K562 (cell line): ENCODE measurements at regions not wholly inside any gene's neighbourhood (a gene's known extent, or its start where the extent isn't known, plus 50 kb on each side); places are given as distances from the start of the nearest gene placed in this dataset.

ENCODE experiments used
- ATAC-seq: fragments of 200-7000 bp; cut with Tn5 transposase; 3 replicates; pipeline ENCODE4 v1.9.1; 2020; ENCODE audit warnings: moderate library complexity
- BruUV-seq: library from RNA; stranded (reverse); fragments of 400-500 nt; replicated peaks from 2 replicates; lab custom pipeline; 2021; lab: Mats Ljungman, UMichigan
- CTCF ChIA-PET: fragments of 300-600 bp; formaldehyde crosslinking; extraction: SDS; loops from one replicate; lab custom pipeline; 2021; ENCODE audit warnings: low intra/inter-chr PET ratio; lab: Yijun Ruan, JAX
- POLR2A ChIA-PET: fragments of 300-600, 350-650 bp; sonication (Branson Sonifier 250); formaldehyde crosslinking; extraction: SDS; loops from one replicate; lab custom pipeline; 2021; ENCODE audit warnings: antibody characterized with exemption, inconsistent platforms; lab: Yijun Ruan, JAX
- DNase-seq, 4 experiments: peaks; one replicate each; pipeline versions ENCODE4 v3.0.0 to v3.0.0-alpha.2; 2011 to 2018; ENCODE audit warnings: low spot score in 3 of 4, mixed read lengths in 3 of 4; ENCODE audit errors: extremely low read depth in 1 of 4
- FAIRE-seq: peaks from 2 replicates; lab custom pipeline; 2011; peaks lifted over from hg19 to GRCh38; lab: Jason Lieb, UNC
- H2AFZ ChIP-seq: 2 replicates; pipeline ENCODE4 v1.6.0; 2011; ENCODE audit warnings: low read depth, low read length, control low read depth, inconsistent platforms
- H3K27ac ChIP-seq: fragments of 200-600 bp; 3 replicates; pipeline ENCODE4 v1.8.0; 2011; ENCODE audit warnings: low read depth, mild to moderate bottlenecking, control low read depth, inconsistent platforms, low read length, moderate library complexity, mixed read lengths; ENCODE audit errors: extremely low read depth
- H3K27me3 ChIP-seq, 2 experiments: fragments of 300-600 bp in 1 of 2; 2 replicates in 1 of 2; 3 replicates in 1 of 2; pipeline versions ENCODE4 v1.6.0 to v1.8.0; 2011; ENCODE audit warnings: inconsistent platforms in 2 of 2, low read length in 2 of 2, mild to moderate bottlenecking in 1 of 2, mixed read lengths in 1 of 2, moderate library complexity in 1 of 2; ENCODE audit not compliant: control insufficient read depth in 2 of 2, insufficient read depth in 2 of 2
- H3K36me3 ChIP-seq: fragments of 300-600 bp; 3 replicates; pipeline ENCODE4 v1.8.0; 2011; ENCODE audit warnings: mild to moderate bottlenecking, low read length, inconsistent platforms; ENCODE audit not compliant: control insufficient read depth, insufficient read depth
- H3K4me1 ChIP-seq, 2 experiments: fragments of 200-600 bp in 1 of 2; replicated peaks in 1 of 2; 2 replicates in 1 of 2; 3 replicates in 1 of 2; pipeline versions ENCODE4 v1.5.1 to v1.8.0; 2011; ENCODE audit warnings: inconsistent platforms in 2 of 2, low read length in 2 of 2, mild to moderate bottlenecking in 1 of 2, mixed read lengths in 1 of 2, moderate library complexity in 1 of 2; ENCODE audit not compliant: control insufficient read depth in 2 of 2, insufficient read depth in 2 of 2
- H3K4me2 ChIP-seq: 2 replicates; pipeline ENCODE4 v1.6.1; 2011; ENCODE audit warnings: low read length, control low read depth, inconsistent platforms, mixed read lengths; ENCODE audit not compliant: insufficient read depth
- H3K4me3 ChIP-seq: fragments of 200-600 bp; sonication (generic), shearing (Covaris generic); 2 replicates; pipeline ENCODE4 v1.5.1; 2016; ENCODE audit warnings: control low read depth, inconsistent platforms
- H3K79me2 ChIP-seq: fragments of 200-600 bp; 3 replicates; pipeline ENCODE4 v1.8.0; 2011; ENCODE audit warnings: low read length, inconsistent platforms; ENCODE audit not compliant: control insufficient read depth, insufficient read depth
- H3K9ac ChIP-seq, 2 experiments: 2 replicates each; pipeline versions ENCODE4 v1.6.0 to v1.6.1; 2011; ENCODE audit warnings: low read depth in 2 of 2, low read length in 2 of 2, control low read depth in 1 of 2, inconsistent platforms in 1 of 2, mild to moderate bottlenecking in 1 of 2, mixed read lengths in 1 of 2; ENCODE audit not compliant: insufficient read depth in 1 of 2
- H3K9me1 ChIP-seq: one replicate; pipeline ENCODE4 v1.6.0; 2011; ENCODE audit warnings: inconsistent platforms, mild to moderate bottlenecking, low read length, moderate library complexity; ENCODE audit not compliant: control insufficient read depth, insufficient read depth
- H3K9me3 ChIP-seq: replicated peaks from 2 replicates; pipeline ENCODE4 v1.5.1; 2011; ENCODE audit warnings: low read depth, low read length, inconsistent platforms; ENCODE audit not compliant: control insufficient read depth, insufficient read depth
- H4K20me1 ChIP-seq: replicated peaks from 2 replicates; pipeline ENCODE4 v1.6.1; 2011; ENCODE audit warnings: low read length, inconsistent platforms, mixed read lengths; ENCODE audit not compliant: control insufficient read depth, insufficient read depth
- TSHZ1 ChIP-seq: fragments of 250-450 bp; sonication (Bioruptor Pico); IDR thresholded peaks from 2 replicates; pipeline ENCODE4 v1.4.0; 2020; ENCODE audit warnings: mild to moderate bottlenecking, moderate library complexity
- ZZZ3 ChIP-seq: fragments of 450-650 bp; IDR thresholded peaks from 2 replicates; pipeline ENCODE4 v1.6.1; 2016; ENCODE audit warnings: antibody characterized with exemption, mild to moderate bottlenecking, moderate library complexity
- WGBS: fragments of 100-300 bp; shearing (Covaris generic); methylation state at CpG from one replicate; pipeline ENCODE4 v1.1.6; 2016; ENCODE audit warnings: low coverage, mixed read lengths; ENCODE audit not compliant: insufficient coverage; ENCODE audit errors: missing lambda C conversion rate; 5-methylcytosine and 5-hydroxymethylcytosine counted together
- in situ Hi-C: fragments of 300-500 bp; cut with MboI; formaldehyde crosslinking; loops from 4 replicates; pipeline ENCODE4 v1.15.0; 2018; ENCODE audit warnings: inconsistent platforms, mixed read lengths
- intact Hi-C: fragments of 100-400 bp; cut with micrococcal nuclease; formaldehyde crosslinking; loops from 2 replicates; pipeline ENCODE4 v1.14.2; 2022

GRCh38 chr10:23927576-23928325, 281.2 kb upstream of the KIAA1217 start:
- no TSS peak for BruUV-seq
- TF ChIP-seq TSHZ1 (CRISPR knock-in tag), result no peak
- TF ChIP-seq ZZZ3, result no peak
- WGBS, result 7% methylated on average over 8 of the region's 8 CpGs
- no peaks in the 10 kb centered on the region; the same call in 1 of the 2 replicates for H3K9me3 ChIP-seq
- no peaks in the 10 kb centered on the region for H3K27me3 ChIP-seq
- H3K9ac ChIP-seq, result no peak overlapping the region
- H3K4me1 ChIP-seq, result no peaks in the 10 kb centered on the region
- ChIA-PET POLR2A (no interaction called here), CTCF (no interaction called here)
- ATAC-seq, result no peak
- H2AFZ ChIP-seq, result no peak overlapping the region
- H3K9me1 ChIP-seq, result no peaks in the 10 kb centered on the region
- H3K79me2 ChIP-seq, result no peaks in the 10 kb centered on the region
- H4K20me1 ChIP-seq, result no peaks in the 10 kb centered on the region
- H3K4me3 ChIP-seq, result no peak overlapping the region
- intact Hi-C loops (no loop called here), in situ Hi-C loops (no loop called here)
- FAIRE-seq, result no peak
- no peak overlapping the region for H3K4me2 ChIP-seq
- H3K36me3 ChIP-seq, result no peaks in the 10 kb centered on the region
- no peak for DNase-seq
- no peak overlapping the region for H3K27ac ChIP-seq
